Type B pancreatic cell (in vitro differentiated cells): ENCODE measurements at regions not wholly inside any gene's neighbourhood (a gene's known extent, or its start where the extent isn't known, plus 50 kb on each side); places are given as distances from the start of the nearest gene placed in this dataset.

Source experiments
- DNase-seq: peaks from one replicate; pipeline ENCODE4 v3.0.0; 2021; ENCODE audit warnings: mixed read lengths; ENCODE audit not compliant: unreplicated experiment; ENCODE audit errors: extremely low spot score
- H3K27ac Mint-ChIP-seq: 2 replicates; pipeline ENCODE4 v1.8.0; 2021; ENCODE audit warnings: mild to moderate bottlenecking, mixed read lengths
- H3K27me3 Mint-ChIP-seq: 2 replicates; pipeline ENCODE4 v1.8.0; 2021; ENCODE audit warnings: mixed read lengths
- H3K36me3 Mint-ChIP-seq: 2 replicates; pipeline ENCODE4 v1.8.0; 2021; ENCODE audit warnings: mixed read lengths
- H3K4me1 Mint-ChIP-seq: one replicate; pipeline ENCODE4 v1.8.0; 2021; ENCODE audit warnings: mixed read lengths; ENCODE audit not compliant: unreplicated experiment
- H3K4me3 Mint-ChIP-seq: 2 replicates; pipeline ENCODE4 v1.8.0; 2021; ENCODE audit warnings: mild to moderate bottlenecking, mixed read lengths
- H3K9me3 Mint-ChIP-seq: 2 replicates; pipeline ENCODE4 v1.8.0; 2021; ENCODE audit warnings: mixed read lengths
- TF ChIP-seq, protein P1 (sequence below): fragments of 200-600 bp; sonication (generic); conservative IDR thresholded peaks from 2 replicates; pipeline ENCODE4 v1.5.0; 2021; ENCODE audit warnings: antibody characterized with exemption, mild to moderate bottlenecking

GRCh38 chr15:88727439-88727838 is 75.8 kb upstream of the ACAN start:
- TF ChIP-seq, protein P1, sequence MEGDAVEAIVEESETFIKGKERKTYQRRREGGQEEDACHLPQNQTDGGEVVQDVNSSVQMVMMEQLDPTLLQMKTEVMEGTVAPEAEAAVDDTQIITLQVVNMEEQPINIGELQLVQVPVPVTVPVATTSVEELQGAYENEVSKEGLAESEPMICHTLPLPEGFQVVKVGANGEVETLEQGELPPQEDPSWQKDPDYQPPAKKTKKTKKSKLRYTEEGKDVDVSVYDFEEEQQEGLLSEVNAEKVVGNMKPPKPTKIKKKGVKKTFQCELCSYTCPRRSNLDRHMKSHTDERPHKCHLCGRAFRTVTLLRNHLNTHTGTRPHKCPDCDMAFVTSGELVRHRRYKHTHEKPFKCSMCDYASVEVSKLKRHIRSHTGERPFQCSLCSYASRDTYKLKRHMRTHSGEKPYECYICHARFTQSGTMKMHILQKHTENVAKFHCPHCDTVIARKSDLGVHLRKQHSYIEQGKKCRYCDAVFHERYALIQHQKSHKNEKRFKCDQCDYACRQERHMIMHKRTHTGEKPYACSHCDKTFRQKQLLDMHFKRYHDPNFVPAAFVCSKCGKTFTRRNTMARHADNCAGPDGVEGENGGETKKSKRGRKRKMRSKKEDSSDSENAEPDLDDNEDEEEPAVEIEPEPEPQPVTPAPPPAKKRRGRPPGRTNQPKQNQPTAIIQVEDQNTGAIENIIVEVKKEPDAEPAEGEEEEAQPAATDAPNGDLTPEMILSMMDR = no peak
- Mint-ChIP-seq H3K27me3 (peaks cover 9% of the 10 kb centered on the region), H3K36me3 (no peaks in the 10 kb centered on the region), H3K9me3 (peaks cover 4% of the 10 kb centered on the region), H3K4me1 (no peaks in the 10 kb centered on the region), H3K27ac (no peak overlapping the region), H3K4me3 (no peak overlapping the region)
- DNase-seq = no peak

DNA sequence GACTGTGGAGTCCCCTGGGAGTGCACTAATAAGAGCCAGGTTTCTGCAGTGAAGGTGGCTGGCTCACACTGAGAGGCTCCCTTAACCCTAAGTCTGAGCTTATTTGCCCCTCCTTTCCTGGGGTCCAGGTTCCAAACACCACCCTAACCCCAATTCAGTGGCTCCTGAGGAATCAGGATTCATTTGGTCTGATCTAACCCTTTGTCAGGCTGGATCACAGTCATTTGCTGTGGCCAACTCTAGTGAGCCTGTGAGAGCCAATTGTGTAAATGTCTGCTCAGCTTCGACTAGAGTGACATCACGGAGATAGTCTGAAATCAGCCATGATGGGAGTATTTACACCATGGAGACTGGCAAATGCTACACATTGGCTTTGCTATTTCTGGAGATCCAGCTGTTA is 73.7 kb upstream of the ACAN start:
- DNase-seq = peak; percentile 25
- Mint-ChIP-seq H3K9me3 (peaks cover 12% of the 10 kb centered on the region), H3K4me1 (no peaks in the 10 kb centered on the region), H3K27ac (no peak overlapping the region), H3K27me3 (peaks cover 9% of the 10 kb centered on the region), H3K36me3 (no peaks in the 10 kb centered on the region), H3K4me3 (no peak overlapping the region)
- TF ChIP-seq, protein P1 = no peak

GRCh38 chr15:88730751-88731150 is 72.5 kb upstream of the ACAN start:
- no peaks in the 10 kb centered on the region for H3K36me3 Mint-ChIP-seq
- no peak overlapping the region for H3K27ac Mint-ChIP-seq
- H3K4me3 Mint-ChIP-seq = no peak overlapping the region
- H3K27me3 Mint-ChIP-seq = peaks cover 9% of the 10 kb centered on the region
- TF ChIP-seq, protein P1 = no peak
- peaks cover 12% of the 10 kb centered on the region for H3K9me3 Mint-ChIP-seq
- H3K4me1 Mint-ChIP-seq = no peaks in the 10 kb centered on the region
- DNase-seq = peak; percentile 34

DNA sequence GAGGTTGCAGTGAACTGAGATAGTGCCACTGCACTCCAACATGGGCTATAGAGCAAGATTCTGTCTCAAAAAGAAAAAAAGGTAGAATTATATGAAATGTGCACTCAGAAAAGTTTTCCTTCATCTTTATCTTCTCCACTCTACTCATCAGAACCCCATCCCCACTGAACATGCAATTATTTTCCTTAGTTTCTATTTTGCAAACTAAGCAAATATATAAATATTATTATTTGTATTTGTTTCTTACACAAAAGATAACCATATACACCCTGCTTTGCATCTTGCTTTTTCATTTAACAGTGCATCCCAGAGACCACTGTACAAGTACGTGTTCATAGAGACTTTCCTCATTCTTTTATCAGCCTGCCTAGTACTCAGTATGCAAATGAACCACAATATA is 68.0 kb upstream of the ACAN start:
- peaks cover 8% of the 10 kb centered on the region for H3K9me3 Mint-ChIP-seq
- H3K27me3 Mint-ChIP-seq = peaks cover 13% of the 10 kb centered on the region
- no peak for DNase-seq
- no peak overlapping the region for H3K4me3 Mint-ChIP-seq
- H3K27ac Mint-ChIP-seq = no peak overlapping the region
- H3K36me3 Mint-ChIP-seq = no peaks in the 10 kb centered on the region
- no peaks in the 10 kb centered on the region for H3K4me1 Mint-ChIP-seq
- TF ChIP-seq, protein P1 = no peak

DNA sequence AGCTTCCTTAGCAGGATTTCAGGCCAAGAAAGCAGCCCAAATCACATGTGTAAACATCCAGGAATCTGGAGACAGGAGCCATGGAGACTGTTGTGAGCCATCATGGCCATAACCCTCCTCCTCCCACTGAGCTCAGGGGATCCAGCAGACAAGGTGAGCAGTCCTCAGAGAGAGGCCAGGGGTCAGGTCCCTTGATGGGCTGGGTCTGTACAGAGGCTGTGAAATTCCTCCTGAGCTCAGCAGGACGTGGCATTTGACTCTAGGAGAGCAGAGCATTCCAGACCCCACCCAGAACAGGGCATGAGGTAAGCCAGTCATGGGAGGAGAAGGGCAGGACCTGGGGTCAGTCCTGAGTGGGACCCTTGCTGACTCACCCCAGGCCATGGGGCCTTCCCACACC is 67.0 kb upstream of the ACAN start:
- Mint-ChIP-seq H3K36me3 (no peaks in the 10 kb centered on the region), H3K27me3 (peaks cover 15% of the 10 kb centered on the region), H3K4me1 (no peaks in the 10 kb centered on the region), H3K9me3 (peaks cover 8% of the 10 kb centered on the region), H3K4me3 (no peak overlapping the region), H3K27ac (no peak overlapping the region)
- TF ChIP-seq, protein P1 = no peak
- no peak for DNase-seq

DNA sequence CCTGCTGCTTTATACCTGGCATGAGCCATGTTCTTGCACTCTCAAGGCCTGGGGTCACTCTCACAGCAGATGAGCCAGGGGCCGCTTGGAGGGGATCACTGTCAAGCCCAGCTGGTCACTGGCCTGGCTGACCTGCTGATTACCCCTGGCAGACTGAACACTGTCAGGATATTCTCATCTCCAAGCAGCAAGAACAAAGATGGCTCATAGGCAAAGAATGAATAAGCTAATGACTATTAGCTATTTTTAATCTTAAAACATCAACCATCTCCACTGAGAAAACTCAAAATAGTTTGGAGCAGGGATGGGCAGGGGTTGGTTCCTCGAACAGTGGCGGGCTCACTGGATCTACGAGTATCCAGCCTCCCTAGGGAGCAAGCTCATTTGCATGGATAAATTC is 64.4 kb upstream of the ACAN start:
- Mint-ChIP-seq H3K36me3 (no peaks in the 10 kb centered on the region), H3K9me3 (peaks cover 2% of the 10 kb centered on the region), H3K4me1 (no peaks in the 10 kb centered on the region), H3K4me3 (no peak overlapping the region), H3K27ac (no peak overlapping the region), H3K27me3 (peaks cover 20% of the 10 kb centered on the region)
- DNase-seq = no peak
- TF ChIP-seq, protein P1 = no peak
